ENCODE measurements at regions not wholly inside any gene's neighbourhood (a gene's known extent, or its start where the extent isn't known, plus 50 kb on each side); places are given as distances from the start of the nearest gene placed in this dataset.

DNA sequence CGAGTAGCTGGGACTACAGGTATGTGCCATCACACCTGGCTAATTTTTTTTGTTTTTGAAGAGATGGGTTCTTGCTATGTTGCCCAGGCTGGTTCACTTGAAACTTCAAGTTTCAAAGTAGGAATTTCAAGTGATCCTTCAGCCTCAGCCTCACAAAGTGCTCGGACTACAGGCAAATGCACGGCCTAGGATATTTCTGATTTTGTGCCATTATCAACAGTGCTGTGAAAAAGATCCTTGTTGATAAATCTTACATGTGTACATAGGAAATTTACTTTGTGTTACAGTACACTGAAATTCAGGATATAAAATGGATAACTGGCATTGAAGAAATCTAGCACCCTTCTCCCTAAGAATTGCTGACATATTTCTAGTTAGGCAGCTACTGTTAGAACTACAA, 184.6 kb upstream of the PRDM1 start:
- no peak for DNase-seq

DNA sequence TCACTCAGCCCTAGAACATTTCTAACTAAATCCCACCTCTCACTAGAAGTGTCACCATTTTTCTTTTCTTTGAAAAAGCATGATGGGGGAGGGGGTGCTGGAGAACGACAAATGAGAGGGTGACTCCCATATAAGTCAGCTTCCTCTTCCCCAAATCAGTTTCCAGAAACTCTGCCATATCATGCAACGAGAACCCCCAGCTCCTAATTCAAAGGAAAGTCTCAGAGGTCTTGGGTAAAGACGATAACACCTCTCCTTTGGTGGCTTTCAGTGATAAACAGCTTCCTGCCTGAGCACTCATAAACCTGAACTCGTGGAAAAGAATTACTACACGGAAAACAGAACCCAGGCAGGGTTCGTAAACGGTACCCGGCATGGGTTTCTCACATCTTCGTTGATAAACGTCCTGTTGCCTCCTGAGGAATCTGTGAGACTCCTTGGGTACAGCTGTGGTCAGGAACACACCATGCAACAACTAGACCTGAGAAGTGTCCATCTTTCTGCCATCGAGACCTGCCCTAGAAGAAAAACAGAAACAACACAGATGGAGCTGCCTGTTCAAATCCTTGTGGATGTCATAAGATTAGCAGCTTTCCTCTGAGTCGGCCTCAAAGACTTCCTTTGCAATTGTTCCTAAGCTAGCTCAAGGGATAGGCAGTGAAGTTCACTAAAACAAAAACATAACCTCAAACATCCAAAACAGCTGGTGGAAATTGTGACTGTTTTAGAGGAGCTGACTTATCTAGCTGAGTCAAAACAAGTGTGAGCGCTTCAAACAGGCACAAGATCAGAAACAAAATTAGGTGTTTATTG, 185.8 kb upstream of the PRDM1 start:
- no peak for DNase-seq

DNA sequence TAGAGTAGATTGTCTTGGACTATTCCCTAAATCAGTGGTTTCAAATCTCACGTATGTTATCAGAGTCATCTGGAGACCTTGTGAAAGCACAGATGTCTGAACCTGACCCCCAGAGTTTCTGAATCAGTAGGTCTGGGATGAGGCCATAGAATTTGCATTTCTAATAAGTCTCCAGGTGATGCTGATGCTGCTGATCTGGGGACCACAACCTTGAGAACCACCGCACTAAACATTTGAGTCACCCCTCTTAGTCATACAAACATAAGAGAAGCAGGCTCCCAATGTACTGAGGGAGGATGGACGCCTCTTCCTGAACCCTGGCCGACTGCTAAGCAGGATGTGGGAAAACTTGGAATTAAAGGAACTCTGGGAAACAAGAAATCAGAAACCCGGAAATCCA, 187.8 kb upstream of the PRDM1 start:
- DNase-seq, result no peak

DNA sequence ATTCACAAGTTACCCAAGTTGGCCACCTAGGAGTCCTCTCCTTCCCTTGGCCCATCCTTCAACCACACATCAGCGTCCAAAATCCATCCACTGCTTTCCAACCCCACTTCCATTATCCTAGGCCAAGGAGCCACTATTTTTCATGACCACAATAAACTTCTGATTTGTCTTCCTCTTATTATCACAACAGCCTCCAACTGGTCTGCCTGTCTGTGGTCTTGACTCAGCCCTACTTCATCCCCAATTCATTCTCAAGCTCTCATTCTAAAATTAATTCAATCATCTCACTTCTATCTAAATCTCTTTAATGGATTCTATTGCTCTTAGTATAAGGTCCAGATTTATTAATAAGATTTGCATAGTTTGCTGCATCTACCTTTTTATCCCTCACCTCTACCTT, 189.0 kb upstream of the PRDM1 start:
- DNase-seq, result no peak

DNA sequence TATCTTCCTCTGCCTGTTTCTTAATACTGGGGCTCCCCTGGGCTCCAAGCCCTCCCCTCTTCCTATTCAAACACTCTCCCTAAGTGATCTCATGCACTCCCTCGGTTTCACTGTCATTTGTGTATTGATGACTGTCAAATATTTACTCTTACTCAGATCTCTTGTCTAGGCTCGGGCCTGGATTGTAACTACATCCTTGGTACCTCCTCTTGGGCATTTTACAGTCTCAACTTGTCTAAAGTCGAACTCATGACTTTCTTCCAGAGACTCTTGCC, 189.4 kb upstream of the PRDM1 start:
- DNase-seq, result no peak

DNA sequence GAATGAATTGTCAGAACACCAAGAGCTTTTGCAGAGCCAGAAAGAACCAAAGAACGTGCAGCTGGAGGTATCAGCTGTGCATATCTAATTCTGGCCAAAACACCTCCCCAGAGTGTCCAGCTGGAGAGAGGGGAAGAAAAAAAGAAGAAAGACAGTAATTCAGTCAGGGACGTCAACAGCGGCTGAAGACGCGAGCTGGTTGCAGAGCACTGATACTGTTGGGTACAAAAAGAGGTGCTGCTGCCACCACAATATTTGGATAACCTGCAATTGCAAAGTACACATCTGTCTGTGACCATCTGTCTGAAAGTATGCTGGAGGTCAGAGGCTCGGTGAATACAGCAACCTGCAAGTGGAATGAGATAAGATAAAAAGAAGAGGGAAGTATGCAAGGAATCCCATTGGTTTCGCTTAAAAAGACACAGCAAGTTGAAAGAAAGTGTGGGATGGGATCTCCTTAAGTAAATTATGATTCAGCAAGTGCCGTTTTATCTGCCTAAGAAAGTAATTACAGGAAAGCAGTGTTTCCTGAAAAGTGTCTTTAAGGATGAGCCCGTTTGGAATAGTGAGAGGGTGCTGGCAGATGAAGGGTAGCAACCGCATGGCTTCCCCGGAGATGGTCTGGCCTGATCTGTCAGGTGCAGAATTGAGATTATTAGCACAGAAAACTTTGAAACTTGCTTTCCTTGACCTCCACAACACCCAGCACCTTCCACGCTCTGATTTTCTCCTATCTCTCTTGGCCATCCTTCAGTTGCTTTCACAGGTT, 189.9 kb upstream of the PRDM1 start:
- DNase-seq, result no peak

DNA sequence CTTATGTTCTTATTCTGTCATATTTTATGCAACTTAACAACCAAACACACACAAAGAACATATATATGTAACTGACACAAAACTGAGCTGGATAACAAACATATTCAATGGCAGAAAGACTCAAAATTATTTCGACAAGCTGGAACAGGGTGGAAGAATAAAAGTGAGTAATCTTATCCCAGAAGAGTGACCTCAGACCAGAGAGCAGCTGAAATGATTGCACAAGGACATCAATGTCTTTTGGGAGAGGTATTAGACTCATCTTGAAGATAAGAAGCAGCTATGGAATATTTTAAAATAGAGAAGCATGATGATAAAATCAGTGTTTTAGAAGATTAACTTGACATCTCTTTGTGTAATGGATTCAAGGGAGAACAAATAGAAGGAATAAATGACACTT, 191.6 kb upstream of the PRDM1 start:
- no peak for DNase-seq

DNA sequence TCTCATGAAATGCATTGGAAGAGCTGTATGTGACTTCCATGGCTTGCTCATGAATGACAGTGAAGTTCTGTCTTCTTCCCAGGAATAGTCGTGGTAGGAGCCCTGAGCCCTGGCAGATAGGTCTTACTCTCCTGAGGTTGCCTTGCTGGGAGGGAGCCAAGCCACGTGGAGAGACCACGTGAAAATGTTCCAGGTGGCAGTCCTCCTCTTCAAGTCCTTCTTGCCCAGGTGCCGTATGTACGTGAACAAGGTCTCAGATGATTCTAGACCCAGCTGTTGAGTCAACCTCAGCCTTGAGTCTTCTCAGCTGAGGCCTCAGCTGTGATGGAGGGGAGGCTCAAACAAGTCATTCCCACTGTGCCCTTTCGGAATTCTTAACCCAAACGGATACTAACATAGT, 192.4 kb upstream of the PRDM1 start:
- DNase-seq, result no peak

DNA sequence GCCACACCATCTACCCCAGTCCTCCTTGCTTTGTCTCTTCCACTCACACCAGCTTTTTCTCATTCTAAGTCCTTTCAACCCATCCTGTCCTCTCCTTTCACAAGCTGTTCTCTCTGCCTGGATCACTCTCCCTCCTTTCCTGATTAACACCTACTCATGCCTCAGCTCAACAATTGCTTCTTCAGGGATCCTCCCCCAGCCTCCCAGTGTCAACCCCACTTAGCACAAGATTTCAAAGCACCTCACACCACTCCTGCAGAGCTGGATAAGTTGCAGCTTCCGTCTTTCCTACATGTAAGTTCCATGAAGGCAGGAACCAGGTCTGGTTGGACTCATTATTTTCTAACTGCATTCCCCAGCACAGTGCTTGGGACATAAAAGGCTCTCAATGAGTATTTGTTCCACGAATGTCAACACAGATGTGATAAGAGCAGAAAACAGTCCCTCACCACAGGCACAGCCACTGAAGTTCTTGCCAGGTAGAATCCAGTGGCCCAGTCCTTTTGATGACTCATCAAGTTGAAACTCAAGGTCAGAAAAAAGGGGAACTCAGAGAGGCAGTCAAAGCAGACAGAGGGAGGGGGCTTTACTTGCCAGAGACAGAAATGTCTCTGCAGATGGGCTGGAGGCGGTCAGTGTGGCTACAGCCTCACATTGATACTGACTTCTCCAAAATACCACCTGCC, 193.4 kb upstream of the PRDM1 start:
- no peak for DNase-seq

DNA sequence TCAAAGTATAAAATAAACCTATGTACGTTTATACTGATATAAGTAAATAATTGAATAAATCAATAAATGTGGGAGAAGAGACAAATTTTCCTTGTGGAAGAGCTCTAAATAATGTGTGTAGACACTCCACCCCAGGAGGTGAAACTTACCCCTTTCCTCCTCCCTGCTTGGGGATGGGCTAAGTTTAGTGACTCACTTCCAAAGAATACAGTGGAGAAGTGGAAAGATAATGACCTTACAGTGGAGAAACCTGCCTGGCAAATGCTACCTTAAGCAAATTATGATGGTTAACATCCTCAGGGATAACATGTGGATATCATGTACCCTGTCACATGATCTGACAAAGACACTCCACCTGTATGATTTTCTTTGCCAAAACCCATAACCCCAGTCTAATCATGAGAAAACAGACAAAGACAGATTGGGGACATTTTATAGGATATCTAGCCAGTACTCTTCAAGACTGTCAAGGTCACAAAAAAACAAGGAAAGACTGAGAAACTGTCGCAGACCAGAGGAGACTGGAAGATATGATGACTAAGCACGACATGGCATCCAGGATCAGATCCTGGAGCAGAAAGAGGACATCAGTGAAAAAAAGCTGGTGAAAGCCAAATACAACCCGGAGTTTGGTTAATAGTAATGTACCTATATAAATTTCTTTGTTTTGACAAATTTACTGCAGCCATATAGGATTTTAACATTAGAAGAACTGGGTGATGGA, 195.5 kb upstream of the PRDM1 start:
- no peak for DNase-seq

DNA sequence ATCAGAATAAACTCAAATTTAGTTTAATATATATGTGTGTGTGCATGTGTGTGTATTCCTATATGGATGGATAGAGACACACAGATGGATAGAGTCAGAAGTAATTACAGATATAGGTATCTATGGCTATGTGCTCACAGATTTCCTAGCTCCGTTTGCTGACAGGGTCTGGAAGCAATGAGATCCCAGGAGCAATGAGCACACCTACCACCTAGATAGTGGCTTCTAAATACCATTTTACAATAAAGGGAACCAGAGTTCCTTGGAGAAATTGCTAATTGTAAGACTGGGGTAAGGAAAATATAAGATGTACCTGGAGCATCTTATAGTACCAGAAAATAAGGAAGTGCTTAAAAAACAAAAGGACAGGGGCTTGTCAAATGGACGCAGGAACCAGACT, 196.2 kb upstream of the PRDM1 start:
- no peak for DNase-seq

DNA sequence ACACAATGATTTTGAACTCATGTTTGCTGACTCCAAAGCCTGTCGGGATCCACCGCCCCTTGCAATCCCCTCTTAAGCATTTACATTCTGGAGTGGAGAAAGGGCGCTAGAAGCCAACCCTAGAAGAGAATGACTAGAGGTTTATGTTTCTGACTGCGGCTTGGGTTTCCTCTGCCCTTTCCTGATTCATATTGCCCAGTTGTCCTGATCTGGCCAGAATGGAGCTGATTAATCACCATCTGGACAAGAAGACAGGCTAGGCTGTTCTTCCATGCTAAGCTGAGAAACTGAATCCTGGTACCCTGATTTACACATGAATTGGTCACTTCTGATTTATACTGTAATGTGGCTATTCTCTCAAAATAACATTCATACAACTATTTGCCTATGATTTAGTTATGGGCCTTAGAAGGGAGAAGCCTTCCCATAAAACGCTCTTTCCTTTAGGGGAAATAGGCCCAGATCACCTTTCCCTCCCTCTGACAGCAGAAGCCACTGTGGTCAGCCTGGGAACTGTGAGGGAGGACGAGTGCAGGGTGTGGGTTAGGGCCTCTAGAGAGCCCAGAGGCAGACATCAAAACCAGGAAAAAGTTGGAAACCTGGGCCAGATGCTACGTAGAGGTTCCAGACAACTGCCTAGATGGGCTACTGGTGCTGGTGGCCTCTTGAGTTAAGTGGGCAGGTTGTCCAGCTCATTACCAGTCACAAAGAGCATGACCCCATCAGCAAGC, 199.2 kb upstream of the PRDM1 start:
- DNase-seq, result no peak

DNA sequence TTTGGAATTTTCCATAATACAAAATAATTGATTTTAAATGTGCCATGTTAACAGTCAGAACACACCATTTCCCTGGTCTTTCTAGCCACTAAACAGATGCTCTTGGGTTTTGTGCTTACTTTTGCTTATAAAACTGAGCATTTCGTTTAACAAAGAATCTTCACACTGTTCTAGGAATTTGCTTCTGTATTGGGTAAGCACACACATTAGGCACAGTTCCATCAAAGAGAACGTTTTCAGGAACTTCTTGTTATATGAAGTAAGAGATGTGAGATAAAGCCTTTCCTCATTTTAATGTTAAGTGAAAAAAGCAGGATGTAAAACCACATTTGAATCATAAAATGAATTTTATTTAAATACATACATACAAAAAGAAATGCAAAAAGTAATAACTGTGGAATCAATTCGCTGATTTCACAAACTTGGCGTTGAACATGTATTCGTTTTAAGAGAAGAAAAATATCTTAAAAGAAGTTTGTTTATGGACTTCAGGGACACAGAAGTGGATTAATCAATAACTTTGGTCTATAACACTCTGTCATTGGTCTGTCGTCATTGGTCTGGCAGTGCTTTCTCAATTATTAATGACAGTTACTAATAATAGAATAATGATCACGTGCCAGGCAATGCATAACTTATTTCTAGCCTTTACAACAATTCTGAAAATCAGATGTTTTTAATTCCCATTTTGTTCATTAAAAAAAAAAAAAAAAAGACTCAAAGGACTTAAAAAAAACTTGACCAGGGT, 199.9 kb upstream of the PRDM1 start:
- no peak for DNase-seq

DNA sequence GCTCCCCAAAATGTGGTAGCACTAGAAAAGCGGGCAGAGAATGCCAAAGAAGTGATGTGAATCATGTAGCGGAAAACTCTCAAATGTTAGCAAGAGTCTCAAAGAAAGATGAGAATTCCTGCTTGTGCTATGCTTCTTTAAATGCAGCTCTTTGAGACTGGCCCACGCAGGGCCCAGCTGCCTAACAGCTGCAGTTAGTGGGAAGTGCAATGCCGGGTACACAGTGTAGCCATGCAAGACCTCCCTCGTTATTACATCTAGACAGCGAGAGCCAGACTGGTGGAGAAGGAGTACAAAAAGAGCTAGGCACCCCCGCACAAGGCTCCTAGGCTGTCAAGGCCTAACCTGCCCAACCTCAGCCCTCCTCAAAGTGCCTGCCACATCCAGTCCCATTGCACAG, 201.7 kb upstream of the PRDM1 start:
- DNase-seq, result no peak

DNA sequence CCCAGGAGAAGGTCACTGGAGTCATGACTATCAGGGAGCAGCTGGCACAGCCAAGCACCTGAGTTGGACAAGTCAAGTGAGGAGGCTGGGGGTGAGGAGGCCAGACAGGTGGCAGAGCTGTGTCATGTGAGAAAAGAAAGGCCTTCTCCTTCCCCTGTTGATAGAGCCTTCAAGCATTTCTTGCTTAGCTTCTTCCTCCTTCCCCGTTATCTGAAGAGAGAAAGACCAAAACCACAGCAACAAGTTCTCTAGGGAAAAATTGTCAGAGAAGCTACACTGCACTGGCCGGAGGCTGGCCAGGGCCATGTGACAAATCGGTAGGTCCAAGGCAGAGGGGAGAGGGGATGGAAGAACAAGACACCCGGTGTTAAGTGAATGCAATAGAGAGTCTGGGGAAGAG, 202.1 kb upstream of the PRDM1 start:
- no peak for DNase-seq

DNA sequence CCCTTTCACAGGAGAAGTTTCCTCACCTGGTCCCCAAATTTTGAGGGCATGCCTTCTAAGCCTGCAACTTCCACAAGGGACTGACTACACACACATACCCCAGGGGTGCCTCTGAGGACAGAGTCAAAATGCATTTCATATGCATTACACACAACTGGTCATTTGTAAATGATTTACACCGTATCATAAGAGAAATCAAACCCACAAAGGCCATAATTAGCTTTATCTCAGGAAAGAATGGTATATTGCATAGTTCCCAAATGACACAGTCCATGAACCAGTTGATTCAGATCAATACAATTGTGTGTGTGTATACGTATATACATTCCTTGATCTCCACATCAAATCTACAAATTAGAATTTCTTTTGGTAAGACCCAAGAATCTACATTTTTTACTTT, 203.3 kb upstream of the PRDM1 start:
- DNase-seq, result no peak

DNA sequence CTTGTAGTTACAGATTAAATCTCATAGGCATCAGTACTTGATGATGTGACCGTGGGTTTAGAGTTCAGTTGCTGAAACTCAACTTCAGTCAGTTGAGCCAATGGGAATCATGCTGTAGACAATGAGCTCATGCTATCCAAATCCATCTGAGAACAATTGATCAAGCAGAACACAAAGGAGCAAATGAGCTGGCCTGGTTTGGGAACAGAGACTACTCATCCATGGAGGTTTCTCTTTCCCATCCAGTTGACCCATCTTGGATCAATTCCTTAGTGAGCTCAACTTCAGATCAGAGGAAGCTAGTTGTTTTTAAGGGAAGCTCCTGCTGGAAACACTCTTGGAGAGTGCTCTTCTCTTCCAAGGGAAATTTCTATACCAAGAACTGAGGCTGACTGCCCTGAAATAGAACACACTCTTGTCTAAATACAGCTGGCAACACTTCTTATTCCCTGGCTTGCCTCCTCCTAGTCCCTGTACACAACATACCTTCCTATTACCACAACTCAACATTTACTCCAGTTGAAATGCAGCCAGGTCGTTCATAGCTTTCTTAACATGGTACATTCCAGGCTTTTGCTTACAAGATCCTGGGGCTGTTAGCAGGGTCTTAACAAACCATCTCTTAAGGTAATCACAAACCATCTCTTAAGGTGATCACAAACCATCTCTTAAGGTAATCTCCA, 203.9 kb upstream of the PRDM1 start:
- DNase-seq, result no peak

DNA sequence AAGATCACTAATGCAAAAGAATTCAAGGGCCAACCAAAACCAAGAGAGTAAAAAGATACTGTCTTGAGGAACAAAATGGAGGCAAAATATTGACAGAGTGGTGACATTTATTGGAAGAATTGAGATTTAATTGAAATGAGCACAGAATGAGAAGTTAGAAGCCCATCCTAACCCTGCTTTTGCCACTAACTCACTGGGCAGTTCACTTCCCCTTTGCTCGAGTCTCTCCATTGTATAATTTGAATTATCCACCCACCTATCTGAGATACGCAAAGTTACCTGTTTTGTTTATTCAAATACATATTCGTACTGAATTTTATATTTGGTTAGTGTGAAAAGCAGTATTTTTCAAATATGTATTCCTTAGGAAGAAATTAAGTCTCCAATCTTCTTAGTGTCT, 204.5 kb upstream of the PRDM1 start:
- DNase-seq, result no peak

DNA sequence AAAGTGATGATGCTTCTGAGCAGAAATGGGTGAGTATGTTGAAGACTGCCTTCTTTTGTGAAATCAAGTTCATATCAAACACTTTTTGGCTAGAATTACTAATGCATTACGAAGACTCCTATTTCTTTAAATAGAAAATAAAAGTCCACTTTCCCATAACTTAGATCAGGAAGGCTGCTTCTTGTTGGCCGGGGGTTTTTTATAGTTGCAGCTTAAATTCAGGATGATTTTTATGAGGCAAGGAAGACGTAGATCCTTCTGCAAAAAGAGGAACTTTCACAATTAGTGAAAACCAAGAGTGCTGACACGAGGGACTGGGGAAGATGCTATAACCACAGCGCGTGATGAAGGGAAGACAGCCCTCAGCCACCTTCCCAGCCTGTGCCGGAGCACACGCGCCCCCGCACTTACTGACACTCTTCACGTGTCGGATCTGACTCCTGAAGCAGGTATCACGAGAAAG, 206.1 kb upstream of the PRDM1 start:
- DNase-seq, result no peak

DNA sequence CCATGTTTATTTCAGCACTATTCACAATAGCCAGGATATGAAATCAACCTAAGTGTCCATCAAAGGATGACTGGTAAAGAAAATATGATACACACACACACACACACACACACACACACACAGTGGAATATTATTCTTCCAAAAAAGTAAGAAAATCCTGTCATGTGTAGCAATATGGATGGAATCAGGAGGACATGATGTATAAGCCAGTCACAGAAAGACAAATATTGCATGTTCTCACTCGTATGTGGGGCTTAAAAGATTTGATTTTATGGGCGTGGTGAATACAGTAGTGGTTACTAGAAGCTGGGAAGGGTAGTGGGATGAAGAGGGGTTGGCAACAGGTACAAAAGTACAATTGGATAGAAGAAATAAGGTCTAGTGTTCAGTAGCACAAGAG, 207.0 kb upstream of the PRDM1 start:
- no peak for DNase-seq

DNA sequence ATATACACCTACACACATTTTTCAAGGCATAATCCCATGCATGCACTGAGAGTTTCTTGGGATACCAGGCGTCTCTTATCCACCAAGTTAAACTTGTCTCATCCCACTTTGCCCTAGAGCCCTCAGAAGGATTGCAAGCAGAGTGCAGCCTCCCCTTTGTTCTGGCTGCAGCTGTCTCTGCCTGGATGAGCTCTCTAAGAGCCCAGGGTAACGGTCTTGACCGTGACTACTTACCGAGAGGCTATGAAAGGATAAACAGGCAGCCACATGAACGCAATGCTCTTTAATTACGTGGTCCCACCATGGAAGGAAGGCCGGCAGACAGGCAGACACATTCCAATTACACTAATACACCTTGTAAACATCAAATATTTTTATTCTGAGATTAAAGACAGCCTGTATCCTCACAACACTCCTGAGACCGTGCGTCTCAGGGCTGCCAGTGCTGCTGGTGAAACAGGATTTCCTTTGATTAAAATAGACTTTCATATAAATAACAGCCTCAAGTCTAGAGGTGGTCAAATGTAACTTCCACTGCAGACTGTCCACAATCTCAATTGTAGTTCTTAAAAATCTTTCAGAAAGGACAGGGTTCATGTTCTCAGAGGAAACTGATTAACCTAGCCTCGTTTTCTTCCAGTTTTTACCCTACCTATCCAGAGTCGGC, 210.0 kb upstream of the PRDM1 start:
- no peak for DNase-seq

All from activated naive CD4-positive, alpha-beta T cell (primary cell).